Stimulated activated CD4-positive, alpha-beta T cell treated with anti-CD3 and anti-CD28 coated beads, Interleukin-4, amount 100 ng/mL, for 48 hours (primary cell): ENCODE measurements at regions not wholly inside any gene's neighbourhood (a gene's known extent, or its start where the extent isn't known, plus 50 kb on each side); places are given as distances from the start of the nearest gene placed in this dataset.

Experiments used
- DNase-seq, 2 donors: peaks; one replicate each; pipeline ENCODE4 v3.0.0-alpha.2; 2020; ENCODE audit warnings: low read depth in 2 of 2

GRCh38 chr3:130569461-130570365, 52.7 kb downstream of the COL6A6 start:
- DNase-seq, result no peak

GRCh38 chr3:130572769-130573168, 55.8 kb downstream of the COL6A6 start:
- no peak for DNase-seq

GRCh38 chr3:130576375-130577266, 59.6 kb downstream of the COL6A6 start:
- DNase-seq, result no peak

- DNase-seq, result no peak
Observed at GRCh38 chr3:130582457-130583153, 65.6 kb downstream of the COL6A6 start.

- peak in 1 of 2 donors; percentile 2 for DNase-seq
Observed at GRCh38 chr3:130594749-130595148, 77.8 kb downstream of the COL6A6 start.

GRCh38 chr3:130596484-130596883, 79.5 kb downstream of the COL6A6 start:
- no peak for DNase-seq

GRCh38 chr3:130601442-130601971, 84.5 kb downstream of the COL6A6 start:
- no peak for DNase-seq

GRCh38 chr3:130604806-130605205, 87.8 kb downstream of the COL6A6 start:
- DNase-seq, result no peak

- DNase-seq, result no peak
Observed at GRCh38 chr3:130606336-130606735, 89.4 kb downstream of the COL6A6 start.

GRCh38 chr3:130607553-130608154, 90.7 kb downstream of the COL6A6 start:
- no peak for DNase-seq

- DNase-seq, result no peak
Observed at GRCh38 chr3:130609166-130609979, 92.4 kb downstream of the COL6A6 start.

- DNase-seq, result no peak
Observed at GRCh38 chr3:130619196-130619595, 102.2 kb downstream of the COL6A6 start.

GRCh38 chr3:130621824-130622223, 104.8 kb downstream of the COL6A6 start:
- no peak for DNase-seq

- DNase-seq, result no peak
Observed at GRCh38 chr3:130626049-130626448, 109.1 kb downstream of the COL6A6 start.

- no peak for DNase-seq
Observed at GRCh38 chr3:130627143-130627855, 110.3 kb downstream of the COL6A6 start.

- no peak for DNase-seq
Observed at GRCh38 chr3:130627882-130628281, 110.9 kb downstream of the COL6A6 start.
